GM12864 (cell line): ENCODE measurements at regions not wholly inside any gene's neighbourhood (a gene's known extent, or its start where the extent isn't known, plus 50 kb on each side); places are given as distances from the start of the nearest gene placed in this dataset.

Experiments
- DNase-seq: peaks from one replicate; pipeline ENCODE4 v3.0.0-alpha.2; 2011; ENCODE audit warnings: low read depth
- H3K4me3 ChIP-seq: 2 replicates; pipeline ENCODE4 v1.5.1; 2011; ENCODE audit warnings: mild to moderate bottlenecking, low read depth, low read length, control low read depth
- TF ChIP-seq, protein P1 (sequence below): IDR thresholded peaks from 2 replicates; pipeline ENCODE4 v1.5.1; 2011; ENCODE audit warnings: low read depth, mild to moderate bottlenecking, moderate library complexity, low read length, control low read depth, inconsistent platforms; ENCODE audit errors: missing control alignments

DNA sequence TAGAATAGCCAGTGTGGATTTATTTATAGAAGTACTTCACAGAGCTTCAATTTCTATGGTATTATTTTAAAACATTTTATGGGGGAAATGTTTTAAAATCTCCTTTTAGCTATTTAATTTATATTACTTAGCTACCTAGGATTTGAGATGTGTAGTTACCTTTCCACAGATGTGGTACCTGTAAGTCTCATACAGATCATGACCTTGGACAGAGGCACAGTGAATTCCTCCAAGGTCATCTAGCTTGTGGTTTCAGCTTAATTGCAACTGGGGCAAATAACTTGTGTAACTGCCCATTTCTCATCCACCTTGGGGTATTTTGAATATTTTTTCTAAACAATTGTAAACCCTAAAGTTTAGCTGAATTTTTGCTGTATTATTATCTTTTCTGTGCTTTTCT, 89.2 kb downstream of the DMRTA1 start:
- DNase-seq = no peak
- no peak overlapping the region for H3K4me3 ChIP-seq
- TF ChIP-seq, protein P1, sequence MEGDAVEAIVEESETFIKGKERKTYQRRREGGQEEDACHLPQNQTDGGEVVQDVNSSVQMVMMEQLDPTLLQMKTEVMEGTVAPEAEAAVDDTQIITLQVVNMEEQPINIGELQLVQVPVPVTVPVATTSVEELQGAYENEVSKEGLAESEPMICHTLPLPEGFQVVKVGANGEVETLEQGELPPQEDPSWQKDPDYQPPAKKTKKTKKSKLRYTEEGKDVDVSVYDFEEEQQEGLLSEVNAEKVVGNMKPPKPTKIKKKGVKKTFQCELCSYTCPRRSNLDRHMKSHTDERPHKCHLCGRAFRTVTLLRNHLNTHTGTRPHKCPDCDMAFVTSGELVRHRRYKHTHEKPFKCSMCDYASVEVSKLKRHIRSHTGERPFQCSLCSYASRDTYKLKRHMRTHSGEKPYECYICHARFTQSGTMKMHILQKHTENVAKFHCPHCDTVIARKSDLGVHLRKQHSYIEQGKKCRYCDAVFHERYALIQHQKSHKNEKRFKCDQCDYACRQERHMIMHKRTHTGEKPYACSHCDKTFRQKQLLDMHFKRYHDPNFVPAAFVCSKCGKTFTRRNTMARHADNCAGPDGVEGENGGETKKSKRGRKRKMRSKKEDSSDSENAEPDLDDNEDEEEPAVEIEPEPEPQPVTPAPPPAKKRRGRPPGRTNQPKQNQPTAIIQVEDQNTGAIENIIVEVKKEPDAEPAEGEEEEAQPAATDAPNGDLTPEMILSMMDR = no peak

DNA sequence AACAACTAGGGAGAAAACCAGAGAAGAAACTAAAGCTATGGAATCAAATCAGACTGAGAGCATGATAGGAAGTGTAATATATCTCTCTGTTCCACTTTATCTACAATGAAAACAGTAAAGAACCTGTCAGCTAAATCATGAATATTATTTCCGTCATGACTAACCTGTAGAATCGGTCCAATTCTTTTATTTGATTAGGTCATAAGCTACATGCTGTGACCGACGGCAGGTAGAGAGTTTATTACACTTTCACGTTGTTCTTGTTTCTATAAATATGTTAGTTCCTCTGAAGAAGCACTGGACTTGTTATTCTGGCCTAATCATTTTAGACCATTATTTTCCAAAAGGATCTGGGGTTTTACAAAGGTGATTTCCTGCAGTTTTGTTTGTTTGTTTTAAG, 91.1 kb downstream of the DMRTA1 start:
- DNase-seq = no peak
- no peak overlapping the region for H3K4me3 ChIP-seq
- TF ChIP-seq, protein P1 = no peak

DNA sequence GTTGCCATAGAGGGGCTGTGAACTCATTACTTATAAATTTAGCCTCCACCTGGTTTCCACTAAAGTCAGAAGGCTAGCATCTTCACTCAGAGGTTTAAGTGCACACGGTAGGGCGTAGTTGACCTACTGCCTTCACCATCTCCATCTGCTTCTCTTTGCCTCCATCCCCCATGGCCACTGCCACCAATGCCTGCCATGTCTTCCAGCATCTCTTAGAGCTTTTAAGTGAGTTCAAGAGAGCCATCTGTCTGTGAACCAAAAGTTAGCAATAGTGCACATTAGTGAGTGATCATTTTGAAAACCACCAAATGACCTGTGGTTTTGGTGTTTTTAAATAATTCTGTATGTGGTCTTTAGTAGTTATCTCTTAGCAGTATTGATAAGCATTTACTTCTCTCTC, 102.0 kb downstream of the DMRTA1 start:
- TF ChIP-seq, protein P1 = no peak
- DNase-seq = no peak
- no peak overlapping the region for H3K4me3 ChIP-seq

DNA sequence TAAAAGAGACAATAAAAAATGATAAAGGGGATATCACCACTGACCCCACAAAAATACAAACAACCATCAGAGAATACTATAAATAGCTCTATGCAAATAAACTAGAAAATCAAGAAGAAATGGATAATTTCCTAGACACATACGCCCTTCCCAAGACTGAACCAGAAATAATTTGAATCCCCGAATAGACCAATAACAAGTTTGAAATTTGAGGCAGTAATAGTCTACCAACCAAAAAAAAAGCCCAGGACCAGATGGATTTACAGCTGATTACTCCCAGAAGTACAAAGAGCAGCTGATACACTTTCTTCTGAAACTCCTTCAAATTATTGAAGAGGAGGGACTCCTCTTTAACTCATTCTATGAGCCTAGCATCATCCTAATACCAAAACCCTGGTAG, 128.1 kb downstream of the DMRTA1 start:
- DNase-seq = no peak
- TF ChIP-seq, protein P1 = no peak
- no peak overlapping the region for H3K4me3 ChIP-seq

DNA sequence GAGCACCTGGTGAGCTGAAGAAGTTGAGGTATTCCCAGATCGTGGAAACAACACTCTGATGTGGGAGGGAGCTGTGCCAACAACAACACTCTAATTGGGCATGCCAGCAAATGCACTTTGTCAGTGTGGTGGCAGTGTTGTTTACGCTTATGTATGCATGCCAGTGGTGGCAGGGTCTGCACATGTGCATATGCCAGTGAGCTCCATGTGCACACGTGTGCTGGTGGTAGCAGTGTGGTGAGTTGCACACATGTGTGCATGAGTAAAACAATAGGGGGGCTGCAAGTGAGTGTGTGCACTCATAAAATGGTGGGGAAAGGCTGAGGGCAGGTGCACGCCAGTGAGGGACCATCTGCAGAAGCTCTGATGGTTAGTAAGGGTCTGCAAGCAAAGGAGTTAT, 134.2 kb downstream of the DMRTA1 start:
- no peak overlapping the region for H3K4me3 ChIP-seq
- TF ChIP-seq, protein P1 = no peak
- DNase-seq = no peak

DNA sequence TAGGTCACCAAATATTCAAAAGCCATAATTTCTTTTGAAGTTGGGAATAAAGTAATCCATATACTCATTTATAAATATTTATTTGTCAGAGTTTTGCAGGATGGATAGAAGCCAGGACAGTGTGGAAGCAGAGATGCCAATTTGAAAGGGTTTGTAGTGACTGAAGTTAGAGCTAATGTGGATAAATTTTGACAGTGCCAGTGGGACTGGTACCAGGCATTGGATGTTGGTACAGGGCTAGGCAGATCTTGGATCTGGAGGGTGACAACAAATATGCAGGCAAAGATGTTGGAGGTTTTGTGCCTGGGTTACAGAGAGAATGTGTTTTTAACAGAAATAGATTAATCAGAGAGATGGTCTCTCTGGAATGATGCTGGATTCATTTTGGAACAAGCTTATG, 135.6 kb downstream of the DMRTA1 start:
- no peak for DNase-seq
- TF ChIP-seq, protein P1 = no peak
- H3K4me3 ChIP-seq = no peak overlapping the region

DNA sequence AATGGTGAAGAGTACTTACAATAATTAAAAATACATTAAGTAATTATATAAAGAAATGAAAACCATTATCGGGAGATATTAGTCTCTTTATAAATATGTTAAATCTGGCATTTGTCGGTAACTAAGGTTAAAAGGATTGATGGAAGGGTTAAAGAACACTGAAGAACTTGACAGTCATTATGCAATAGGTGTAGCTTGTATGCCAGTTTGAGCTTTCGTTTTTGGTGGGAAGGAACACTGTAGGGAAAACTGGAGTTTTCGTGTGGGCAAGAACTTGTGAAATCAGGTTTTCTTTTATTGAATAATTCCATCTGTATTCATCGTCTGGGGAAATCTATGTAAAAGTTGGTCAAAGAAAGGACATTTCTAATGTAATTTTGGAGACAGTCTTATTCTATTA, 142.3 kb downstream of the DMRTA1 start:
- no peak overlapping the region for H3K4me3 ChIP-seq
- DNase-seq = no peak
- TF ChIP-seq, protein P1 = no peak
